ENCODE measurements at regions not wholly inside any gene's neighbourhood (a gene's known extent, or its start where the extent isn't known, plus 50 kb on each side); places are given as distances from the start of the nearest gene placed in this dataset.

DNA sequence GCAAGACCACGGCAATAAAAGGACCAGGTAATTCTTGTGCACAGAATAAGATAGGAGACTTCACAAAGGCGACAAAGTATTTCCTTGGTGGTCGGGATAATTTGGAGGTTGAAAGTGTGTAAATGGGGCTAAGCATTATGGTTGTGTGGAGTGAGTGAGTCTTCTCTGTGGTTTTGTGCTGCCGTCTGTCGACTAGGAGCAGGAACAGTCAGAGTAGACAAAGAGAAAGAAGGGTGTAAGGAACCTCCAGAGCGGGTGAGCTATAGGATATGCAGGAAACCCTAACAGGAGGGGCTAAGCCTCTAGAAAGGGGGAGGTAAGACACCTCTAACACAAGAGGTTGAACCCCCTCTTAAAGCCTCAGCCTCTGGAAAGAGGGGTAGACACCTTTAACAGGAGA lies 201.6 kb downstream of the SH2D4B start:
- DNase-seq (ENCODE audit: low spot score): no peak
- in situ Hi-C loops (cut with MboI; ENCODE audit: low sequenced_read_pairs, unreplicated experiment): no loop called here

DNA sequence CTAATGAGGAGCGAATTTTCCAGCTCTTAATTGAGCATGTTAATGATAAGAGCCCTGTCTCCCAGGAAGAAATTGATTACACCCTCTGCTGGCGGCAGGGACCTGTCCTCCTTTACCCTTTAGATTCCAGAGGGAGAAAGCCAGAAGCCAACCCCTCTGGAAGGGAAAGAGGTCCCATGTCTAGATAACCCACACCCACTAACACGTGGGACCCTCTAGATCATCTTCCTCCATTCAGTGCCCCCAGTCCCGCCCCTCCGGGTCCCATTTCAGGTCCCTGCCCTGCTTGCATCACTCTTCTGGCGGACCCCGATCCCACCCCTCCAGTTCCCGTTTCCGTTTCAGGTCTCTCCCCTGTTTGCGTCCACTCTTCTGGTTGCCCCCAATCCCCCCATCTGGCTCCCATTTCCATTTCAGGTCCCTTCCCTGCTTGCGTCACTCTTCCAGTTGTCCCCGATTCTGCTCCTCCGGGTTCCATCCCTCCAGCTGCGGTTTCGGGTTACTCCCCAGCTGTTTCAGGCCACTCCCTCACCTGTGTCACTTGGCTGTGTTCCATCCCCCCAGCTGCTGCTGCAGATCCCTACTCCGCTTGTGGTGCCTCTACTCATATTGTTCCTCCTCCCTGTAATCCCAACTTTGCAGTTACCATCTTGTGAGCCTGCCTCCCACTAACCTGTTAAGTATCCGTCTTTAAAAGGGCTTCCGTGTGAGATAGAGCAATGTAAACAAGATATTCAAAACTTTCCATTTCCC lies 202.4 kb downstream of the SH2D4B start:
- TF ChIP-seq, protein P1, sequence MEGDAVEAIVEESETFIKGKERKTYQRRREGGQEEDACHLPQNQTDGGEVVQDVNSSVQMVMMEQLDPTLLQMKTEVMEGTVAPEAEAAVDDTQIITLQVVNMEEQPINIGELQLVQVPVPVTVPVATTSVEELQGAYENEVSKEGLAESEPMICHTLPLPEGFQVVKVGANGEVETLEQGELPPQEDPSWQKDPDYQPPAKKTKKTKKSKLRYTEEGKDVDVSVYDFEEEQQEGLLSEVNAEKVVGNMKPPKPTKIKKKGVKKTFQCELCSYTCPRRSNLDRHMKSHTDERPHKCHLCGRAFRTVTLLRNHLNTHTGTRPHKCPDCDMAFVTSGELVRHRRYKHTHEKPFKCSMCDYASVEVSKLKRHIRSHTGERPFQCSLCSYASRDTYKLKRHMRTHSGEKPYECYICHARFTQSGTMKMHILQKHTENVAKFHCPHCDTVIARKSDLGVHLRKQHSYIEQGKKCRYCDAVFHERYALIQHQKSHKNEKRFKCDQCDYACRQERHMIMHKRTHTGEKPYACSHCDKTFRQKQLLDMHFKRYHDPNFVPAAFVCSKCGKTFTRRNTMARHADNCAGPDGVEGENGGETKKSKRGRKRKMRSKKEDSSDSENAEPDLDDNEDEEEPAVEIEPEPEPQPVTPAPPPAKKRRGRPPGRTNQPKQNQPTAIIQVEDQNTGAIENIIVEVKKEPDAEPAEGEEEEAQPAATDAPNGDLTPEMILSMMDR (IDR thresholded peaks at IDR 0.05; ENCODE audit: borderline replicate concordance, control extremely low read depth, extremely low read depth, insufficient read depth, missing control alignments): no peak
- DNase-seq (ENCODE audit: low spot score): no peak
- in situ Hi-C loops (cut with MboI; ENCODE audit: low sequenced_read_pairs, unreplicated experiment): no loop called here

More for the DNA sequence above, 201.6 kb downstream of the SH2D4B start:
- TF ChIP-seq, protein P1 (IDR thresholded peaks at IDR 0.05; ENCODE audit: borderline replicate concordance, control extremely low read depth, extremely low read depth, insufficient read depth, missing control alignments): no peak

DNA sequence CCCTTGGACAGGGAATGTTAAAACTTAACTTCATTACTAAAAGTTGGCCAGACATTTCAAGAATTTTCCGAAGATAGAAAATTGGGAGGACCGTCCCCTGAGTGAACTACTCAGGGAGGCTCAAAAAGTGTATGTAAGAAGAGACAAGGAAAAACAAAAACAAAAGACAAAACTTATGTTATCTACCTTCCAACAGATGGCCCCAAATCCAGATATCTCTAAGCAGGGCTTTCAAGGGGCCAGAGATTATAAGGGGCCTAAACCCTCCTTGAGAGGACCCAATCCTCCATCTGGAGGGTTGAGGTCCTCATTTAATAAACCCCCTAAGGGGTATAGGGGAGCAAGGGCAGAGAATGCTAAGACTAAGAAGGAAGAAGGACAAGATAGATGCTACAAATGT lies 203.6 kb downstream of the SH2D4B start:
- TF ChIP-seq, protein P1 (IDR thresholded peaks at IDR 0.05; ENCODE audit: borderline replicate concordance, control extremely low read depth, extremely low read depth, insufficient read depth, missing control alignments): no peak
- no peak for DNase-seq (ENCODE audit: low spot score)
- in situ Hi-C loops (cut with MboI; ENCODE audit: low sequenced_read_pairs, unreplicated experiment): no loop called here

DNA sequence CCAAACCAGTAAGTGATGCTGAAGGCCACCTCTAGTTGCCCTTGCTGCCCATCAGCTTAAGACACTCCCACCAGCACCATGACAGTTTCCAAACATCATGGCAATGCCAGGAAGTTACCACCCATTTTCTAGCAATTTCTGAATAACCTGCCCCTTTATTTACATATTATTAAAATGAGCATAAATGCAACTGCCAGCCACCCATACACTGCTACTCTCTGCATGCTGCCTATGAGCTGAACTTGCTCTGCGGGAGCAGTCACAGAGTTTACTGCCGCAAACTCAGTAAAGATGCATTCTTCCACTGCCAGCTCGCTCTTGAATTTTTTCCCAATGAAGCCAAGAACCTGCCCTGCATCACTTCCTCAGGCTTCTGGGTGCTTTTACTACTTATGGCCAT lies 212.6 kb downstream of the SH2D4B start:
- TF ChIP-seq, protein P1 (IDR thresholded peaks at IDR 0.05; ENCODE audit: borderline replicate concordance, control extremely low read depth, extremely low read depth, insufficient read depth, missing control alignments): no peak
- no peak for DNase-seq (ENCODE audit: low spot score)
- in situ Hi-C loops (cut with MboI; ENCODE audit: low sequenced_read_pairs, unreplicated experiment): no loop called here

DNA sequence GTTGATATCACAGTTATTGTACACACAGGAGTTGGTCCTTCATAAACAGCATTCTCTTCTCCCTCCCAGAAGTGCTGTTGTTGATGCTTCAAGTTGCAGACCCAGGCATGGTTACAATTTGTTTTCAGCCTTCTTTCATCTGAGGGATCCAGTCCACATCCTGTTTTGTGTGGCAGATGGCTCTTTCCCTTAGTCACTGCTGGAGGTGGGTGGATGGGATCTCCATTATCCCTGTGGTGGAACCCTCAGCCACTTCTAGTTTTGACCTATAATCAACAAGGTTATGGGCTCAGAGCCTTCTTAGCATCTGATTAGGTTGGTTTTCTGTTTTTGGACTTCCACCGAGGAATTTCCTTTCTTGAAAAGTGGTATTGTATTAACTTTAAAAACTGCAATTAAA lies 214.2 kb downstream of the SH2D4B start:
- TF ChIP-seq, protein P1 (IDR thresholded peaks at IDR 0.05; ENCODE audit: borderline replicate concordance, control extremely low read depth, extremely low read depth, insufficient read depth, missing control alignments): no peak

DNA sequence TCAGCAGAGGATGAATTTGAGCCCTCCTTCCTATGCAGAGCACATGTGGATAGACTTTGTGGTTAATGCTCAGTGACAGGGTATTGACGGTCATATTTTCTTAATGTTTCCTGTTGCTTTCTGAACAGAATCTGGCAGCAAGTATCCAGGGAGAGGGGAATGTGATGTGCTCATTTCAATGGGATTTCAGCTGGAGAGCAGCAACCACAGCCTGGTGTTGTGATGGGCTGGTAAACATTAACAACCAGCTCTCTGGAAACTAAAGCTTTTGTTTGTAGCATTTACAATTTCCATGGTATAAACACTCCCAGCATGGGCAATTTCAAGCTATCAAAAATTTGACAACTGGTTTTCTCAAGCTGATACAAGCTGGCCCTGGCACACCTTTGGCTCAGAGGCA lies 215.9 kb downstream of the SH2D4B start:
- in situ Hi-C loops (cut with MboI; ENCODE audit: low sequenced_read_pairs, unreplicated experiment): no loop called here
- no peak for DNase-seq (ENCODE audit: low spot score)
- TF ChIP-seq, protein P1 (IDR thresholded peaks at IDR 0.05; ENCODE audit: borderline replicate concordance, control extremely low read depth, extremely low read depth, insufficient read depth, missing control alignments): no peak

More for the DNA sequence above, 214.2 kb downstream of the SH2D4B start:
- DNase-seq (ENCODE audit: low spot score): no peak
- in situ Hi-C loops (cut with MboI; ENCODE audit: low sequenced_read_pairs, unreplicated experiment): no loop called here

Measured in GM13976 (cell line).